22Rv1 (cell line): ENCODE measurements at regions not wholly inside any gene's neighbourhood (a gene's known extent, or its start where the extent isn't known, plus 50 kb on each side); places are given as distances from the start of the nearest gene placed in this dataset.

Source experiments
- CTCF ChIP-seq: fragments of 450-650 bp; IDR thresholded peaks from 2 replicates; pipeline ENCODE4 v1.5.1; 2017; ENCODE audit warnings: mild to moderate bottlenecking
- ZFX ChIP-seq: fragments of 450-650 bp; IDR thresholded peaks from 2 replicates; pipeline ENCODE4 v1.6.1; 2017; ENCODE audit warnings: antibody characterized with exemption, borderline replicate concordance

GRCh38 chr12:130097342-130097741 lies 64.9 kb upstream of the FZD10 start:
- TF ChIP-seq CTCF (no peak), ZFX (no peak)
